ENCODE measurements at regions not wholly inside any gene's neighbourhood (a gene's known extent, or its start where the extent isn't known, plus 50 kb on each side); places are given as distances from the start of the nearest gene placed in this dataset.

DNA sequence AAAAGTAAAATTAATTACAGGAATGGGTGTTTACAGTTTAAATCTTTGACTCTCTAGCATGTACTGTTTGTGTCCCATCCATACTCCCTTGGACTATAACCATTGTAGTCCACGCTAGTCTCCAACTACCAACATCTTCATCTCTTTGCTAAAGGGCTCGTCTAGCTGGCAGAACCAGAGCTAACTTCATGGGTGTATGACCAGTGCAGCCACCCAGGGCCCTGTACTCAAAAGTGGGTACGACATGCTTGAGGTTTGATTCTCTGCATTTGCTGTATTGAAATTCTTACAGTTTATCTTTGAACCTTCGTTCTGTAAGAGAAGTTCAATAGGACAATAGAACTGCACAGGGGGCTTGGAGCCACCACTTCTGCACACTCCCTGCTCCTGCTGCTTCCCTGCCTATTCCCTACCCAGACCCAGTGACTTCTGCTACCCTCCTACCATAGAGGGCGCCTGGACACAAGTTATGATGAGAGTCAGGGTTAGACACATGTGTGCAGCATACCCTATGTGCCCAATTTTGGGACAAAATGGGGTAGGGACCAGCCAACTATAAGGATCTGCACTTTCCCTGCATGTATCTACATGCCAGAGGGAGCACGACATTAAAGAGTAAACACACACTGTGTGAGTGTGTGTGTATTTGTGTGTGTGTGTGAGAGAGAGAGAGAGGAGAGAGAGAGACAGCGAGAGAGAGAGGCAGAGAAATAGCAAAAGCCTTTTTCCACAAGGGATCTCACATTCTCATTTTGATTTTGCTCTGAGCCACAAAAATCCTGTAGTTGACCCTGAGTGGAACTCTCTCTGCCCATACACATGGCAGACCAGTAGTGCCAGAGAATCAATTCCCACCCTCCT is 59.0 kb upstream of the NECTIN3 start:
- Mint-ChIP-seq H3K9me3 (peaks cover 2% of the 10 kb centered on the region), H3K4me1 (ENCODE audit: low read depth in 2 of 2) (no peaks in the 10 kb centered on the region), H3K4me3 (no peak overlapping the region), H3K36me3 (no peaks in the 10 kb centered on the region), H3K27ac (no peak overlapping the region), H3K27me3 (peaks cover 4 to 11% of the 10 kb centered on the region in 2 donors)
- DNase-seq (ENCODE audit: low spot score), result no peak
- ATAC-seq, result peak in 1 of 2 donors; percentile 28
